Omental fat pad (tissue), 3 donors: ENCODE measurements at regions not wholly inside any gene's neighbourhood (a gene's known extent, or its start where the extent isn't known, plus 50 kb on each side); places are given as distances from the start of the nearest gene placed in this dataset.

Experiments
- ATAC-seq: fragments of 150-250 bp; one replicate; pipeline ENCODE4 v1.9.1; 2016; ENCODE audit warnings: mild to moderate bottlenecking, moderate library complexity; ENCODE audit not compliant: low FRiP score
- DNase-seq: peaks from one replicate; pipeline ENCODE4 v3.0.0-alpha.2; 2019; ENCODE audit warnings: low spot score
- CTCF ChIP-seq, 3 donors: fragments of 450-650 bp; IDR thresholded peaks; one replicate each; pipeline ENCODE4 v1.5.1; 2016 to 2017; ENCODE audit warnings: antibody characterized with exemption in 3 of 3, mild to moderate bottlenecking in 3 of 3, moderate library complexity in 2 of 3

GRCh38 chr10:62662486-62662885 is 142.0 kb upstream of the ADO start:
- DNase-seq (no peak), ATAC-seq (no peak)
- no peak for TF ChIP-seq CTCF (IDR thresholded peaks at IDR 0.05)

- TF ChIP-seq CTCF (IDR thresholded peaks at IDR 0.05): no peak
- ATAC-seq (no peak), DNase-seq (no peak)
Measured at GRCh38 chr10:62665771-62666170, 138.7 kb upstream of the ADO start.

- DNase-seq (no peak), ATAC-seq (no peak)
- TF ChIP-seq CTCF (IDR thresholded peaks at IDR 0.05): no peak
Measured at GRCh38 chr10:62666275-62666674, 138.2 kb upstream of the ADO start.

GRCh38 chr10:62669341-62669740 is 135.2 kb upstream of the ADO start:
- DNase-seq: no peak
- TF ChIP-seq CTCF (IDR thresholded peaks at IDR 0.05): no peak
- ATAC-seq: no peak

DNA sequence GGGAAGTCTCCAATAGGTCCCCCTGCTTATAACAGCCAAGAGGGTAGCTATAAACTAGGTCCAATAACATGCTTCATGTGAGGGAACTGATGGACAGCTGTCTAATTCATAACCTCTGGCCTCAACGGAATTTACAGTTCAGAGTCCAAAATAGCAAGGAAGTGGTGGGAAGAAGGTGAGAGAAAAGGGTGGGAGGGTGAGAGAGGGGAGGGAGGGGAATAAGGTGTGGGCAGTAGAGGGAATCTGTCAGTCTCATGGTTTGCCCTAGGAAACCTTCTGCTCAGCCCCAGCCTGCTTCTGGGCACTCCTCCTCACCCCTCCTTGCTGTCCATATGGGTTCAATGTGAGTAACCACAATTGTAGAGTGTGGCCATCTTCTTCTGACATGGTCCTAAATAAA is 133.4 kb upstream of the ADO start:
- ATAC-seq: no peak
- TF ChIP-seq CTCF (IDR thresholded peaks at IDR 0.05): no peak
- DNase-seq: no peak

DNA sequence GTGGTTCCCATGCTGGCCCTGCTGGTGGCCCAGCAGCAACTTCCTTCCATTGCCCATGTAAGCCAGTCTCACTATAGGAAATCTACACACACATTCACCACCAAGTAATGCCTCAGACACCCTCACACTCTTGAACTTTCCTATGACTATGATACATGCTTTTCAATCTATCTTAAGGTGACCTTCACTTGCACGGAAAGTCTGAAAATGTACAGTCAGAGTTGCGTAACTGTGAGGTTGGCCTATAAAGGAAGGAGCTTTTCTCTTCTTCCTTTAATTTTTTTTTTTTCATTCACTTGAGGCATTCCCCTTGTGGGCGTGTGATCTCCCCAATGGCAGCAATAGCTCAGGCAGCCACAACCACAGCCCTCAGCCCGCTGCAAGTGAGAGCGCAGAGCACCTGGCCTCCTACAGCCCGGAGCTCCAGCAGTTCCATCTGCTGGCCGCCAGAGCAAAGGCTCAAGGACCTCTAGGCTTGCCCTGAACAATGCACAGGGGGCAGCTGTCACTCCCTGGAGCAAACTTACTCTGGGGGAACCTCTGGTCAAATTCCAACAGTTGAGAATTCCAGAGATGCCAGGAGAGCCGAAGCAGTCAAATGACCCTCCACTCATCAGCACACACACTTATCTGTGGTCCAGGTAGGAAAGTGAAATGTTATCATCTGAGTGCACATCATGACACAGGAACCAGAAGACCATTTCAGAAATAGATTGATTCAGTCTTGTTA is 123.1 kb upstream of the ADO start:
- no peak for TF ChIP-seq CTCF (IDR thresholded peaks at IDR 0.05)
- ATAC-seq (no peak), DNase-seq (no peak)

GRCh38 chr10:62684911-62685310 is 119.6 kb upstream of the ADO start:
- ATAC-seq (no peak), DNase-seq (no peak)
- no peak for TF ChIP-seq CTCF (IDR thresholded peaks at IDR 0.05)
